ENCODE measurements at regions not wholly inside any gene's neighbourhood (a gene's known extent, or its start where the extent isn't known, plus 50 kb on each side); places are given as distances from the start of the nearest gene placed in this dataset.

- TF ChIP-seq CTCF (IDR thresholded peaks at IDR 0.05) = no peak
- no peak for DNase-seq (ENCODE audit: low spot score)
- no peak for ATAC-seq (ENCODE audit: low FRiP score)
These were observed 173.2 kb upstream of the FOXA2 start for GRCh38 chr20:22757424-22758183.

- TF ChIP-seq CTCF (IDR thresholded peaks at IDR 0.05) = no peak
- DNase-seq (ENCODE audit: low spot score) (no peak), ATAC-seq (ENCODE audit: low FRiP score) (no peak)
These were observed 174.4 kb upstream of the FOXA2 start for GRCh38 chr20:22758815-22759214.

- TF ChIP-seq CTCF (IDR thresholded peaks at IDR 0.05) = no peak
- ATAC-seq (ENCODE audit: low FRiP score) = no peak
- DNase-seq (ENCODE audit: low spot score) = no peak
These were observed 178.3 kb upstream of the FOXA2 start for GRCh38 chr20:22762576-22763256.

GRCh38 chr20:22763257-22763906 lies 179.0 kb upstream of the FOXA2 start:
- no peak for DNase-seq (ENCODE audit: low spot score)
- TF ChIP-seq CTCF (IDR thresholded peaks at IDR 0.05) = no peak
- ATAC-seq (ENCODE audit: low FRiP score) = peak; percentile 87

GRCh38 chr20:22768266-22769178 lies 184.2 kb upstream of the FOXA2 start:
- TF ChIP-seq CTCF (IDR thresholded peaks at IDR 0.05) = no peak
- no peak for ATAC-seq (ENCODE audit: low FRiP score)
- no peak for DNase-seq (ENCODE audit: low spot score)

- no peak for TF ChIP-seq CTCF (IDR thresholded peaks at IDR 0.05)
- ATAC-seq (ENCODE audit: low FRiP score) = no peak
- no peak for DNase-seq (ENCODE audit: low spot score)
These were observed 185.9 kb upstream of the FOXA2 start for GRCh38 chr20:22770241-22770800.
